Tibial artery (tissue), 4 donors: ENCODE measurements at regions not wholly inside any gene's neighbourhood (a gene's known extent, or its start where the extent isn't known, plus 50 kb on each side); places are given as distances from the start of the nearest gene placed in this dataset.

Source experiments
- DNase-seq, 2 donors: peaks; one replicate each; pipeline ENCODE4 v3.0.0-alpha.2; 2019
- H3K27ac ChIP-seq, 2 donors: fragments of 200-600 bp; sonication (generic) in 1 of 2; 1 replicate in 1 of 2; 2 replicates in 1 of 2; pipeline ENCODE4 v1.5.1; 2018 to 2019; ENCODE audit warnings: mild to moderate bottlenecking in 1 of 2
- H3K27me3 ChIP-seq, 2 donors: fragments of 200-600 bp; sonication (generic) in 1 of 2; one replicate each; pipeline versions ENCODE4 v1.5.1 to v1.6.0; 2016 to 2019
- H3K36me3 ChIP-seq, 3 donors: fragments of 200-600 bp; sonication (generic) in 2 of 3; one replicate each; pipeline ENCODE4 v1.5.1; 2016 to 2019; ENCODE audit warnings: mild to moderate bottlenecking in 2 of 3
- H3K4me1 ChIP-seq, 4 donors: fragments of 200-600 bp; sonication (generic) in 2 of 4; 1 replicate in 3 of 4; 2 replicates in 1 of 4; pipeline ENCODE4 v1.5.1; 2016 to 2019
- H3K4me3 ChIP-seq, 2 donors: fragments of 200-600 bp; sonication (generic) in 1 of 2; 1 replicate in 1 of 2; 2 replicates in 1 of 2; pipeline ENCODE4 v1.5.1; 2018 to 2019; ENCODE audit warnings: mild to moderate bottlenecking in 2 of 2
- H3K9me3 ChIP-seq, 3 donors: fragments of 200-600 bp; sonication (generic) in 1 of 3; one replicate each; pipeline ENCODE4 v1.5.1; 2016 to 2019
- intact Hi-C: fragments of 100-400 bp; cut with DNase I; formaldehyde crosslinking; loops from one replicate; pipeline ENCODE4 v1.15.0; 2023; ENCODE audit warnings: low total_unique reads
- TF ChIP-seq, protein P1 (sequence below), 2 experiments: fragments of 200-600 bp in 1 of 2; fragments of 450-650 bp in 1 of 2; IDR thresholded peaks; one replicate each; pipeline ENCODE4 v1.5.1; 2017 to 2019; ENCODE audit warnings: antibody characterized with exemption in 2 of 2, mild to moderate bottlenecking in 1 of 2, moderate library complexity in 1 of 2

DNA sequence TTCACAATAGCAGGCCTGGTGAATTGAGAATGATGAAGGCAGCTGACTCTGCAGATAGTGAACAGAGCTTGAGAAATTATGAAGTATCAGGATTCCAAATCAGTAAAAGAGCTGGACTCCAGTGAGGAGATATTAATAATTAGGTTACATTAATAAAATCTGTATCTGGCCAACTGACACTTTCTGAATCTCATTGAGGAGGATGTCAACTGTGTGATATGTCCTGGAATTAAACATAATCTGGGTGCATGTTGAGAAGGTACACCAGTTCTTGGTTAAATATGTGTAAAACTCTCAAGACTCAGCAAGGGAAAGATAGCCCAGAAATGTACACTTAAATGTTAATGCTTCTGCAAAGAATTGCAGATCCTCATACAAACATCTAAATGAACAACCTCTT, 177.8 kb upstream of the SFRP2 start:
- H3K27ac ChIP-seq, result no peak overlapping the region
- H3K36me3 ChIP-seq, result no peaks in the 10 kb centered on the region
- TF ChIP-seq, protein P1, sequence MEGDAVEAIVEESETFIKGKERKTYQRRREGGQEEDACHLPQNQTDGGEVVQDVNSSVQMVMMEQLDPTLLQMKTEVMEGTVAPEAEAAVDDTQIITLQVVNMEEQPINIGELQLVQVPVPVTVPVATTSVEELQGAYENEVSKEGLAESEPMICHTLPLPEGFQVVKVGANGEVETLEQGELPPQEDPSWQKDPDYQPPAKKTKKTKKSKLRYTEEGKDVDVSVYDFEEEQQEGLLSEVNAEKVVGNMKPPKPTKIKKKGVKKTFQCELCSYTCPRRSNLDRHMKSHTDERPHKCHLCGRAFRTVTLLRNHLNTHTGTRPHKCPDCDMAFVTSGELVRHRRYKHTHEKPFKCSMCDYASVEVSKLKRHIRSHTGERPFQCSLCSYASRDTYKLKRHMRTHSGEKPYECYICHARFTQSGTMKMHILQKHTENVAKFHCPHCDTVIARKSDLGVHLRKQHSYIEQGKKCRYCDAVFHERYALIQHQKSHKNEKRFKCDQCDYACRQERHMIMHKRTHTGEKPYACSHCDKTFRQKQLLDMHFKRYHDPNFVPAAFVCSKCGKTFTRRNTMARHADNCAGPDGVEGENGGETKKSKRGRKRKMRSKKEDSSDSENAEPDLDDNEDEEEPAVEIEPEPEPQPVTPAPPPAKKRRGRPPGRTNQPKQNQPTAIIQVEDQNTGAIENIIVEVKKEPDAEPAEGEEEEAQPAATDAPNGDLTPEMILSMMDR (IDR thresholded peaks at IDR 0.05), result no peak
- no peaks in the 10 kb centered on the region for H3K4me1 ChIP-seq
- intact Hi-C loops, result no loop called here
- no peaks in the 10 kb centered on the region for H3K9me3 ChIP-seq
- H3K4me3 ChIP-seq, result no peak overlapping the region
- H3K27me3 ChIP-seq, result no peaks in the 10 kb centered on the region
- DNase-seq, result no peak

DNA sequence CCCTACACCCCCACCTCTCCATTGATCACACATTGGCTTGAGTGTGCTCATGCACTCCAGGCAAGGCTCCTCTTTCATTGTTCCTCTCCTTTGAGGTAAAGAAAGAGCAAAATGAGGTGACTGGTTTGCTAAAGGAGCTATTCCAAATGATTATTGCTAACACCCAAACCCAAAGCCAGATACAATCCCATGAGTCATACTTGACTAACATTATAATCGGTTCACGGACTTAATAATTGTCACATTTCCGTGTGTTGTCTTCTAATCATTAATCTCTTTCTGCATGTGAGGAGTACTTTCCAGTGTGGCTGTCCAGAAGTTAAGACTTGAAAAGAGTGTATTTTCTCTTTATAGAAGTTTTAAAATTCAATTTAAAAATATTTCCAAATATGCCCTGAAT, 174.3 kb upstream of the SFRP2 start:
- DNase-seq, result no peak
- intact Hi-C loops, result no loop called here

GRCh38 chr4:153962311-153963039, 173.6 kb upstream of the SFRP2 start:
- Histone ChIP-seq H3K27me3 (no peaks in the 10 kb centered on the region), H3K4me3 (no peak overlapping the region), H3K9me3 (no peaks in the 10 kb centered on the region), H3K27ac (no peak overlapping the region), H3K4me1 (no peaks in the 10 kb centered on the region), H3K36me3 (no peaks in the 10 kb centered on the region)
- DNase-seq, result no peak
- TF ChIP-seq, protein P1 (IDR thresholded peaks at IDR 0.05), result no peak
- intact Hi-C loops, result no loop called here

More for the DNA sequence above, 174.3 kb upstream of the SFRP2 start:
- Histone ChIP-seq H3K9me3 (no peaks in the 10 kb centered on the region), H3K4me1 (no peaks in the 10 kb centered on the region), H3K27me3 (no peaks in the 10 kb centered on the region), H3K27ac (no peak overlapping the region), H3K4me3 (no peak overlapping the region), H3K36me3 (no peaks in the 10 kb centered on the region)
- TF ChIP-seq, protein P1 (IDR thresholded peaks at IDR 0.05), result no peak

GRCh38 chr4:153955327-153955726, 166.4 kb upstream of the SFRP2 start:
- no peak overlapping the region for H3K27ac ChIP-seq
- TF ChIP-seq, protein P1 (IDR thresholded peaks at IDR 0.05), result no peak
- no peaks in the 10 kb centered on the region for H3K9me3 ChIP-seq
- H3K36me3 ChIP-seq, result no peaks in the 10 kb centered on the region
- intact Hi-C loops, result no loop called here
- H3K4me3 ChIP-seq, result no peak overlapping the region
- no peaks in the 10 kb centered on the region for H3K27me3 ChIP-seq
- no peak for DNase-seq
- peaks cover 0 to 9% (median 3%) of the 10 kb centered on the region in 4 donors for H3K4me1 ChIP-seq

- H3K27me3 ChIP-seq, result no peaks in the 10 kb centered on the region
- peaks cover 0 to 15% (median 5%) of the 10 kb centered on the region in 4 donors for H3K4me1 ChIP-seq
- no peak overlapping the region for H3K27ac ChIP-seq
- DNase-seq, result no peak
- intact Hi-C loops, result no loop called here
- H3K36me3 ChIP-seq, result no peaks in the 10 kb centered on the region
- H3K9me3 ChIP-seq, result no peaks in the 10 kb centered on the region
- no peak overlapping the region for H3K4me3 ChIP-seq
- TF ChIP-seq, protein P1 (IDR thresholded peaks at IDR 0.05), result no peak
These were observed 165.8 kb upstream of the SFRP2 start for GRCh38 chr4:153954654-153955053.
